GM21619 (cell line): ENCODE measurements at regions not wholly inside any gene's neighbourhood (a gene's known extent, or its start where the extent isn't known, plus 50 kb on each side); places are given as distances from the start of the nearest gene placed in this dataset.

Experiments
- ATAC-seq: cut with Tn5 transposase; IDR thresholded peaks from one replicate; pipeline ENCODE4 v1.9.1; 2021; ENCODE audit not compliant: unreplicated experiment

DNA sequence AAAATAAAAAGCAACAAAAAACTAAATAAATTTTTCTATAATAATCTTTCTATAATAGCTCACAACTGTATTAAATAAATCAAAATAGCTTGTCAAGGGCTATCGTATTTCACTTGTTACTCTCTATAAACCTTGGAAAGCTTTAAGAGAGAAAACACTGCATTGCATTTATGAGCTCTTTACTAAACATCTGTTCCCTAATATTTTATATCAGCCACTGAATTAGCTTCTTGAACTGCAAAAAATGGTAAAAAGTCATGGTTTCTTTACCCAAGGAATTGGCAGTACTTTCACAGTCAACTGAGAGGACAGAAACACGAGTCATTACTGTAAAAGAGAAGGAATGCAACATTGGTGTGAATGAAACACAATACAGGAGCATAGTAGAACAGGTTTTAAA is 671.2 kb downstream of the PCDH18 start:
- ATAC-seq = no peak

DNA sequence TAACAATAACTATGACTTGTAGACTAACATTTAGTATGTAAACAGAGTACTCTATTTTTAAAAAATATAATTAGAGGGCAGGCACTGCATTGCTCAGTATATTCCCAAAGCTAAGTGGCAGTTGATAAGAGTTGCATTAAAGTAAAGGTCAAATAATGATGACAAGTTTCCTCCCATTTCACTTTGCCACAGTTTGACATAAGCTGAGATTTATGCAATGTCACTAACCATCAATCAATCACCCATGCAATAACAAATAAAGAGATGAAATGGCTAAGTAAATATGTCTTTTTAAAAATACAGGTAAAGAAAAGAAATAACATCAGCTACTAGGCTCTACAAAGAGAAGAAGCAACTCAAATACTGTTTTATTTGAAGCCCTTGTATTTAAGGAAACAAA is 673.4 kb downstream of the PCDH18 start:
- ATAC-seq = no peak

DNA sequence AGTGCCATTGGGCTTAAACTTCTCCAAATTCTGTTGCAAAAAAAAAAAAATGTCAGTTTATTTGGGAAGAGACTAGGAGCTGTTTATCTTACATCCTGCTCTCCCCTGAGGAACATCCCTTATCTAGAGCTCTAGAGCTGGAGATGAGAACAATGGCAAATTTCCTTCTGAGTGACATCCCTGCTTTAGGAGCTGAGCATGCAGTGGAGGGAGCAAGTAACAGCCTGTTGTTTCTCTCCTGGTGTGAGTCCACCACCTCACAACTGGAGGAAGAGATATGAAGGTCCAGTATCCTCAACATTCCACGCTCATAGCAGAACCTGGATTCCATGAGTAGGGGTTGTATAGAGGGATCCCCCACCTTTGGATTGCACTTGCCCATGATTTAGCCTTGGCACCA is 676.4 kb downstream of the PCDH18 start:
- ATAC-seq = no peak

DNA sequence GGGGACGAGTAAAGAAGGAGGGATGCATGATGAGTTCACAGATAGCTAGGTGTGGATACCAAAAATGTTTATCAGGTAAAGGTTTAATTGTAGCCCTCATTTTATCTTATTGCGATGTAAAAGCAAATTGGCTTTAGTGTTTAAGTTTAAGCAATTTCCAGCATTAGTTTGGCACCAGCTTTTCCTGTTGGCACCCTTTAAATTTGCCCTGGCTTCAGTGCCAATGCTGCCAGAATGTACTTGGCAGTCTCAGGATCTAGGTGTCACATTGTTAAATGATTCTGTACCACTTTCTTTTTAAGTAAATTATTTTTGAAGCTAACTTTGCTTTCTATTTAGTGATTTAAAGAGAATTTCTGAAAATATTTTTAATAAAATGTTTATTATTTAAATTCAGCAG is 681.8 kb downstream of the PCDH18 start:
- no peak for ATAC-seq

DNA sequence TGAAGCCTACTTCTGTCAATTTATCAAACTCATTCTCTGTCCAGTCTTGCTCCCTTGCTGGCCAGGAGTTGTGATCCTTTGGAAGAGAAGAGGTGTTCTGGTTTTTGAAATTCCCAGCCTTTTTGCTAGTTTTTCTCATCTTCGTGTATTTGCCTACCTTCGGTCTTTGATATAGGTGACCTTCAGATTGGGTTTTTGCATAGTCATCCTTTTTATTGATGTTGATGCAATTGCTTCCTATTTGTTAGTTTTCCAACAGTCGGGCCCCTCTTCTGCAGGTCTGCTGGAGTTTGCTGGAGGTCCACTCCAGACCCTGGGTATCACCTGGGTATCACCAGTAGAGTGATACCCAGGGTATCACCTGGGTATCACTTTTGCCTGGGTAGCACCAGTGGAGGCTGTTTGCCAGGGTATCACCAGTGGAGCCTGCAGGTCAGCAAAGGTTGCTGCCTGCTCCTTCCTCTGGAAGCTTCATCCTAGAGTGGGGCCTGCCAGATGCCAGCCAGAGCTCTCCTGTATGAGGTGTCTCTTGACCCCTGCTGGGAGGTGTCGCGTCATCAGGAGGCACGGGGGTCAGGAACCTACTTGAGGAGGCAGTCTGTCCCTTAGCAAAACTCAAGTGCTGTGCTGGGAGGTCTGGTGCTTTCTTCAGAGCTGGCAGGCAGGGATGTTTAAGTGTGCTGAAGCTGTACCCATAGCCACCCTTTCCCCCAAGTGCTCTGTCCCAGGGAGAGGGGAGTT is 684.2 kb downstream of the PCDH18 start:
- no peak for ATAC-seq

DNA sequence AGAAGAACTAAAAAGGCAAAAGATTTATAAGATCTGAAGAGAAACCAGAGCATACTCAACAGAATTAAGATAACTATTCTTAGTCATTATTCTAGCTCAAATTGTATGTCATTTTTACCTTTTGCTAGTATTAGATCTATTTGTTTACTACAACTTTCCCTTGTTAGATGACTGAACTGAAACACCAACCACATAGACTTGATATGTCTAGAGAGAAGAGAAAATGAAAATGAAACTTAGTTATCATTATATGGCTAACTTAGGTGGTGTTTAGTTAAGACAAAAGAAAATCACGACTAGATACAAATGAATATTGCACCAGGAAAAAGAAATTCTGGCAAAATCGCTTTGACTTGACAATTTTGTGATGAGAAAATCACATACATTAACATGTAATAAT is 690.8 kb downstream of the PCDH18 start:
- no peak for ATAC-seq

DNA sequence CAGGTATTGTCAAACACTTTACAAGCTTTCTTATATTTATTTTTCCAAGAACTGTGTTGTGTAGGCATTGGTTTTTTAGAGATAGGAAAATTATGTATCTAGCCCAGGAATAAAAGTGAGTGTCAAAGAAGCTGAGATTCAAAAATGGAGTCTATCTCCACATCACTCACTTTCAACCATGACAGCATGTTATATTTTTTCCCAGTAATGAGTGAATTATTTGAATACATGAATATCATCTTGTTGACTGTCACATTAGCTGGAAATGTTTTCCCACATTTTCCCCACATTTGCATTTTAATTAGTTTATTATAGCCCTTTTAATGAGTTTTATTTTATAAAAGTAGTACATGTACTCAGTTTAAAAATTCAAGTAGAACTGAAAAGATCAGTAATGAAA is 693.7 kb downstream of the PCDH18 start:
- ATAC-seq = no peak

DNA sequence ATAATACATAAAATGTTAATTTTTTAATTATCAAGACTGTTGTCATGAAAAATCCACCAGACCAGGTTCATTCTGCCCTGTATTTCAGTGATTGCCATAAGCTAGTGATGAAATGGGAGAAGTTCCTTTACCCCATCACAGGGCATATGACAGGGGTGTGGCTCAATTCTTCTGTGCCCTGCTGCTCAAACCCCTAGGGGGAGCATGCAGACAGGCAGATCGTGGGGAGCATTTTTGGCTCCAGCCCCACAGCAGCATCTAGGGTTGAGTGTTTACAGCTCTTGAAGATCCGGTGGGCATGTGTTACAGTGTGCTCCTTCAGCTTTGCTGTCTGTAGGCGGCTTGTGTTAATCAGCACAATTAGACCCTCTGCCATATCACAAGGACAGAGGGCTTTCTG is 700.7 kb downstream of the PCDH18 start:
- no peak for ATAC-seq

DNA sequence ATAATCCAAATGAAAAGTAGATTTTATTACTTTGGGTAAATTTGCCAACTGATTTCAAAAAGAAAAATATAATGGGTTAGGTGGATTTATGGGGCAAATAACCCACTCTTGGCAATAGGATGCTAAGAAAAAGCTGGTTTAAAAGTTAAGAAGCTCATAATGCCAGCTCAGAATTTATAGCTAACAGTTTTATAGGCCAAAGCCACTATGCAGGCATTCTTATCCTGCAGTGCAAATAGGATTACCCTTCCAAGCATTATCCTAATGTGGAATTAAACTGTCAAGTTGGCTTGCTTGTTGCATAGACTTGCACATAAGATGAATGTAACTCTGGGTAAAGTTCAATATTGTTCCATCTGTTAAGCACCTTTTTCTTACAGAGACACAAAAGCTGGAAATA is 703.0 kb downstream of the PCDH18 start:
- no peak for ATAC-seq

DNA sequence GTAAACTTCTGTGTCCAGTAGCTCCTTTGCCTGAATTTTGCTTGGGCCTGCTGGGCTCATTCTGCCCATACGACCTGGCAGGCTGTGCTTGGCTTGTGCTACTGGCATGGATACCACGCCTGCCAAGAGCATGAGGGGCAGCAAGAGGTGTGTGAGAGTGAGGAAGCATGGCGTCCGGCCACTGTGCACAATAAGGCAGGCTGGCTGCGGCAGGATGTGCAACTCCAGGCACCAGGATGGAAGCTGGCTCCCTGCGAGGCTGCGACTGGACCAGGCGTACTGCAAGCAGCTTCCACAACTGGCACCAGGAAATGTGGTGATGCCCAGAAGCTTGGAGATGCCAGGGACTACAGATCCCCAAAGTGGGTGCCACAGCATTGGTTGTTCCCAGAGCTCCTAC is 709.3 kb downstream of the PCDH18 start:
- no peak for ATAC-seq

DNA sequence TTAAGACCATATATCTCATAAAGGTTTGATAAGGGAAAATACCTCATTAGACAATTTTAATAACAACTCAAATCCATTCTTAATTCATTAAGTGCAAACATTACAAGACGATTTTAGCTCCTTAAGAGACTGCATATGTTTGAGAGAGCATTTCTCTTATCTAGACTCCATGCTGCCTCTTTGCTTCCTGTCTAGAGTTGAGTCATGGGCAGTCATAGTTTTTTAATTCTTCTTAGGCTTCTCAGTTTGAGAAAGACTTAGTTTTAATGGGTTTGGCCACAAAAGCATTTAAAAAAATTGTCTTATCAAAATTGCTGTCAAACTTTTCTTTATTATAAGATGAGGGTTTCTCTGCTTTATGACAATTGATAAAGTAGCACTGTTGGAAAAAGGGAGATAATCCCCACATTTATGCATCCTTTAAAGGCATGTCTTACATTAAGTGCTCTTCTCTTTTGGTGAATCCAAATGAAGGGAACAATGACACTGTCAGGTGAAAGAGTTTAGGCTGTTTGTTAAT is 713.4 kb downstream of the PCDH18 start:
- ATAC-seq = no peak

DNA sequence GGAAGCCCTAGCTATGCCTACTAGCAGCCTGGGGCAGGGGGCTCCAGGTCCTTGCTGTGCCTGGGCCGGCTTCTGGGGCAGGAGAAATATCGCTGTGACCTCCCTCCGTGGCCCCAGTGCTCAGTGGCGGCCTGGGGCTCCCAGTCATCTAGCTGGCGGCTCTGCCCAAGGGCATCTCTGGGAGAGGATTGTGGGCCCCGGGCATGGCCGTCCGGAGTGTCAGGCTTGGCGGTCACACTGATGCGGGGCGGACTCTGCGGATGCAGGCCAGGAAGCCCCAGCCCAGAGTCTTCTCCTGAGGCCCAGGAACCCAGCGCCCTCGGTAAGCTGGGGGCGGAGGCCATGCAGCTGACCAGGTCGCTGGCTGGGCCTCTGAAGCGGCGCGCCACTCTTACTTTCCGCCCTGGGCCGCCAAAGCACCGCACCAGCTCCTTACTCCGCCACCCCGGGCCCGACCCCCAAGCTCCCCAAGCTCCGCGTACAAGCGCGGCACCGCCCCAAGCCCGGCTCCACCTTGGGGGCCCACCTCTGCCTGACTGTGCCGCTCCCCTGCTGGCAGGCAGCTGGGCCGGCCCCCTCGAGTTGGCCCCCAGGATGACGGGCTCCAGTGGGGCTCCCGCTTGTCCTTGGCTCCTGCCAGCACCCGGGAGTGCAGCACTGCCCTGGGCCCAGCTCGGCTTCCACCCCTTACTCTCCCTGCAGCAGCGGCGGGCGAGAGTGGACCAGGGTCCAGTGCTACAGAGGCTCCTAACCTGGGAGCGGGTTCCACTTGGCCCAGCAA is 720.0 kb downstream of the PCDH18 start:
- ATAC-seq = no peak

DNA sequence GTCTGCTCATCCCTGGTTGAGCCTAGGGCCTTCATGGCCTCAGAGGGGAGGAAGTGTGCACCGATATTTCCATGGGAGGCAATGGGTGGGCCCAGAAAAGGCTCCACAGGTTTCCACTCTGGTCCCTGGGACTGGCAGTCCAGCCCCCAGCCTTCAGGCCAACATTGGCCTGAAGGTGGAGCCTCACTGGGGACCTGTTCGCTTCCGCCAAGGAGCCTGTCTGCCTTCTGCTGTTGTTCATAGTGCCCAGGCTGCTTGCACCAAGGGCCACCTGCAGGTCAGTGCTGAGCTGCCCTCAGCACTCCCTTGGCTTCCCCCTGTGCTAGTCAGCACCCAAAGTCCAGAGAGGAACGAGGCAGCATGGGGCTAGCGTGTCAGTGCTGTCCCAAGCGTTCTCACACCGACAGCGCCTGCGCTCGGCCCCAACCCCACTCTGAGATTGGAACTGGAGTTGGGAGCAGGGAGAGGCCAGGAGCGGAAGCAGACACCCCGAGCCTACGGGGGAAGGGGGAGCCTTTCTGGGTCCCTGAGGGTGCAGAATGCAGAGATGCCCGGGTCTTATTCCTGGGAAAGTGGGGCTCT is 720.7 kb downstream of the PCDH18 start:
- no peak for ATAC-seq

DNA sequence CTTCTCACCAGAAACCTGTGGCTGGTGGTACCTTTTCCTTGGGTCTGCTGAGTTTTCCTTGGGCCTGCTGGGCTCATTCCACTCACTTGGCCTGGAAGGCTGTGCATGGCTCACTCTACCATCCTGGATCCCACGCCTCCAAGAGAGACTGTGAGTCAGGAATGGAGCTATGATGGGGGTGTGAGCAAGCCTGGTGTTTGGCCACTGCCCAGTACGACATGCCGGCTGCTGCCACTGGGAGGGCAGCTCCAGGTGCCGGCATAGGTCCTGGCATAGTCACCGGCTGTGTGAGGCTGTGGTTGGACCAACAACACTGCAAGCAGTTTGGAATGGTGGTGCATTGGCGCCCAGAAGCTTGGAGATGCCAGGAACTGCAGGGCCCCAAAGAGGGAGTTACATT is 721.7 kb downstream of the PCDH18 start:
- no peak for ATAC-seq

DNA sequence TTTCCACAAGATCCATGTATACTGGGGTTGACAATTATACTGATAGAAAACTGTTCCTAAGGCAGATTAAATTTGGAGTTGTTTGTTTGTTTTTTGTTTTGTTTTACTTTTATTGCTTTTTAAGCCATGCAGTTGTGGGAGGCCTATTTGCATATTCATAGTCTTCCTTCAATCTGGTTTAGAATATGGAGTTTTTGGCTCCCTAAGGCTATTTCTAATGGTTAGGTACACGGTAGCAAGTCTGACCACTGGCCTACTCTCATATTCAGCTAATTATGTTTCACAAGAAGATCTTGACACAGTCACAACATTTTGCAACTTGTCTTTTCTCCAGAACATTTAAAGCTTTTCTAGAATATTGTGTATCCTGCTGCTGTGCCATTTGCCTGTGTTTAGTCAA is 725.5 kb downstream of the PCDH18 start:
- ATAC-seq = no peak

DNA sequence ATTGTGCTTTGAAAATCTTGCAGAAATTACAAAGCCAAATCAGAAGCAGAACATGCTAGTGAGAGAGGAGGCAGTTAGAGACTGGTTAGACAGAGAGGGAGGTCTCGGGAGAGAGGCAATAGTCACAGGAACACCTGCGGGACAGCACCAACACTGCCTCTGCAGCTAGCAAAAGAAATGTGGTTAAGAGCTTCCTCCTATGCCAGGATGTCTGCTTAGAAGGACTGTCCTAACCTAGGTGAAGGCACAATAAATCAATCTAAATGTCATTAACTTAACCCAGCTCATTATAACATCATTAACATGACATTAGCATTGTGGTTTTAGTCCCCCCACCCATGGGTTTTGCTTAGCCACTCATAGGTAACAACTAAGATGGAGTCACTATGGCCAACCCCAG is 726.7 kb downstream of the PCDH18 start:
- ATAC-seq = no peak

DNA sequence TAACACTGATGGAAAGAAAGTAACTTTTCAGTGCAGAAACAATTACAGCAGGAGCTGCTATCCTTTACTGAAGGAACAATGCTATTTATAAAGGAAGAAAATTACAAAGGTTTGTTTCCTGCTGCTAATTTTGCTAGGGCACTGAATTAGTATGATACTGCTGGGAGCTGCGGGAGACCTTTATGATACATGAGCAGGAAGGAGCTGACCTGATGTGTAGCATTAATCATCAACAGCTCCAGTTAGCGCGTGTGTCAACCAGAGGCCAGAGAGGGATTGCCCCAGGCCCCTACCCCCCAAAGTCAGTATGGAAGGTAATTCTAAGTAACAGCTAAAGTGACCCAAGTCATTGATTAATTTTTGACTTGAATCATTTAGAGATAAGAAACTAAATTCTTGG is 728.9 kb downstream of the PCDH18 start:
- ATAC-seq = no peak

DNA sequence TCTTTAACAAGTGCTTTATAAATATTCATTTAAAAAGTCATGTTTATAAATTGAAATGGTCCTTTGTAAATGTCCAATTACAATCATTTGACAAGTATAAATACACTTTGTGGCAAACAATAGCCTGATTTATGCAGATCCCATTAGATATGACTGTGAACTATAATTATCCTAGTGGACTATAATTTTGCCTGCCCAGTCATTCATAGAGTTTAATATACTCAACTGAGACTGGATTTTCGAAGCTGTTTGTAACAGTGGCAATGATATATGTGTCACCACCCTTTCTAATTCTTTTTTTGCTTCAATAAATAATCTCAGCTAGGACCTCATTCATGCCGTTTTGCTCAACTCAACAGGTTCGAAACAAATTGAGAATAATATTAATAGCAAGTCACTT is 732.0 kb downstream of the PCDH18 start:
- ATAC-seq = no peak

DNA sequence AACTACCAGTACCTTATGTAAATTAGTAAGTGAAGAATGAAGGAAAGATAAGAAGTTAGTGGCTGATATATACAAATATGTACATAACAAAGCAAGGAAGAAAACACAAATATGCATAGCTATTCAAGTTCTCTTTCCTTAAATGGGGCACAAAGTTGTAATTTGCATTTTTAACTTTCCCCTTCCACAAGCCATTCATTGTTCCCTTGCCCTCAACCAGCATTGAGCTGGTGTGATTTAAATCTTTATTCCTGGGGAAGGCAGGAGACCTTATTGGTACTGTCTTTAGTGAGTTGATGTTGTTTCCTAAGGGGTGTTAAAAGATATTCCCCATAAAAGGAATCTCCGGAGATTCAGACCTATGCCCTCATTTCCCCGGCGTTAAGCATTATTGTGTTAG is 735.3 kb downstream of the PCDH18 start:
- ATAC-seq = no peak

DNA sequence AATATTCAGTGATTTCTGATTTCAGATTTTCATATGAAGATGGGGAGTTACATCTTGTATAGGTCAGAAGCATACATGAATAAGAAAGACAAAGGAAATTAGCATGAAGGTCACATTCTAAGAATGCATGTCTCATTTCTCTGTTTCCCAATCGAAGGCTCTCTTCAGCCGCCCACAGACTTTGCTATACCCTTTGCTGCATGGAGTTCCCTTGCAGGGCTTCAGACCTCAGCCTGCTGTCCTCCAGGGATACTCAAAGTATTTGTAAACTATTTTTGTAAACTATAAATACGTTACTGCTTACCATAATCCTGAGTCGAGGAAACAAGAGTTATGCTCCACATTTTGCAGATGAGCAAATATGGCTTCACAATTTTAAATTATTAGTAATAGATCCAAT is 738.4 kb downstream of the PCDH18 start:
- no peak for ATAC-seq

DNA sequence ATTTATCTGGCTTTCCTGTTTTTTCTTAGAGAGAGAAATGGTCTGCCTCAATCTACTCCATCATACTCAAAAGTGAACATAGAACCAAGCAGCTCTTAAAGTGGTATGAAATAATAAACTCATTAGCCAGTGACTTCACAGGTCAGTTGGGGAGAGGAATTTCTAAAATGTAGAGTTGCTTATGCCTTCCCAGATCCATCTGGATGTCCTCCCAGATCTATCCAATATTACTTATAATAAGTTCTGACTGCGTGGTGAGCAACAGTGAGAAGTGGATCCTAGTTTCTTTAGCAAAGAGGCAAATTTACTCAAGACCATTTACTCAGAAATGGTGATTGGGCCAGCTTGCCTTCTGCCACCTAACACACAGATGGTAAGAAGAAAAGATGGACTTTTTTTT is 748.0 kb downstream of the PCDH18 start:
- ATAC-seq = no peak

DNA sequence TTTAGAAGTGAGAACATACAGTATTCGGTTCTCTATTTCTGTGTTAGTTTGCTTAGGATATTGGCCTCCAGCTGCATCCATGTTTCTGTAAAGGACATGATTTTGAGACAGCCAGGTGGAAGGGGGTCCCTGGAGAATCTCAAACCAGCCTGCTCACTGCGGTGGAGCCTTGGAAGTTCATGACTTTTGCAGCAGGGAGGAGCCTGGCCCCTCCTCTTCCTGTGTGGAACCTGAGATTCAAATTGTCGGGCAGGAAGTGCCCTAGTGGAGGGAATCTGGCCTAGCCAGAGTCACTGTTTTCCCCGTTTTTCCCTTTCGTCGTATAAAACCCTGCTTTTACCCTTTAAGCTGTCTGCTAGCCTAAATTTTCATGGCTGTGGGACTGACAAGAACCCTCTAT is 762.6 kb downstream of the PCDH18 start:
- ATAC-seq = no peak
